Upper lobe of right lung (tissue), 1 donor: ENCODE measurements at regions not wholly inside any gene's neighbourhood (a gene's known extent, or its start where the extent isn't known, plus 50 kb on each side); places are given as distances from the start of the nearest gene placed in this dataset.

Experiments
- ATAC-seq: fragments of 200-7000 bp; cut with Tn5 transposase; one replicate; pipeline ENCODE4 v1.9.1; 2020; ENCODE audit warnings: mild to moderate bottlenecking, moderate library complexity
- DNase-seq: peaks from one replicate; pipeline ENCODE4 v3.0.0-alpha.2; 2020
- H3K27ac ChIP-seq: fragments of 200-600 bp; one replicate; pipeline ENCODE4 v1.8.0; 2022
- H3K27me3 ChIP-seq: fragments of 200-600 bp; one replicate; pipeline ENCODE4 v1.8.0; 2022; ENCODE audit warnings: mild to moderate bottlenecking
- H3K36me3 ChIP-seq: fragments of 200-600 bp; one replicate; pipeline ENCODE4 v1.8.0; 2022
- H3K4me1 ChIP-seq: fragments of 200-600 bp; one replicate; pipeline ENCODE4 v1.8.0; 2022
- H3K4me3 ChIP-seq: fragments of 200-600 bp; one replicate; pipeline ENCODE4 v1.8.0; 2022; ENCODE audit warnings: mild to moderate bottlenecking
- H3K9me3 ChIP-seq: fragments of 200-600 bp; one replicate; pipeline ENCODE4 v1.8.0; 2022
- intact Hi-C: fragments of 100-400 bp; cut with DNase I; formaldehyde crosslinking; loops from one replicate; pipeline ENCODE4 v1.11.0; 2022
- TF ChIP-seq, protein P1 (sequence below): fragments of 200-600 bp; IDR thresholded peaks from one replicate; pipeline ENCODE4 v1.8.0; 2022; ENCODE audit warnings: antibody characterized with exemption
- donor health status: DM: no; HTN: yes; CAD: no; lungs with severe emphysema.

DNA sequence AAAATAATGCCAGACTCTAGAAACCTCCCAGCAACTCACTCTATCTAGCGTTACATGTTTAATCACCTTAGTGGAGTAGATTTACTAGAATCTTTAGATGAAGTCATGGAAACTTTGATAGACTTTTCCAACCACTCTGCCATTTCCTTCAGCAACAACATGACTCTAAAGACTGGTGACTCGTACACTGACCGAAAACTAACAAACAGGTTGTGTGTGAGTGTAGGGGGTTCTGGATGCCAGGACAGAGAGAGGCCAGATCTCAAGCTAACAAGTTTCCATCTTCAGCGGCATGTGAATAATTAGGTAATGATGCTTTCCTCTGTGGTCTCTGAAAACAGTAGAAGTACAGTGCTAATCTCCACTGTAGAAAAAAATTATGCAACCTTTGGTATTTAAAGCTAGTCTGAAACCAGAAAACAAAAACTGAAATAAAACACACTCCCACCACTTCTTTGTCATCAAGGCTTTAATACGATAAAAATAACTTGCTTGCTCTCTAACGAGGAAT, 286.4 kb downstream of the PRDM5 start:
- TF ChIP-seq, protein P1, sequence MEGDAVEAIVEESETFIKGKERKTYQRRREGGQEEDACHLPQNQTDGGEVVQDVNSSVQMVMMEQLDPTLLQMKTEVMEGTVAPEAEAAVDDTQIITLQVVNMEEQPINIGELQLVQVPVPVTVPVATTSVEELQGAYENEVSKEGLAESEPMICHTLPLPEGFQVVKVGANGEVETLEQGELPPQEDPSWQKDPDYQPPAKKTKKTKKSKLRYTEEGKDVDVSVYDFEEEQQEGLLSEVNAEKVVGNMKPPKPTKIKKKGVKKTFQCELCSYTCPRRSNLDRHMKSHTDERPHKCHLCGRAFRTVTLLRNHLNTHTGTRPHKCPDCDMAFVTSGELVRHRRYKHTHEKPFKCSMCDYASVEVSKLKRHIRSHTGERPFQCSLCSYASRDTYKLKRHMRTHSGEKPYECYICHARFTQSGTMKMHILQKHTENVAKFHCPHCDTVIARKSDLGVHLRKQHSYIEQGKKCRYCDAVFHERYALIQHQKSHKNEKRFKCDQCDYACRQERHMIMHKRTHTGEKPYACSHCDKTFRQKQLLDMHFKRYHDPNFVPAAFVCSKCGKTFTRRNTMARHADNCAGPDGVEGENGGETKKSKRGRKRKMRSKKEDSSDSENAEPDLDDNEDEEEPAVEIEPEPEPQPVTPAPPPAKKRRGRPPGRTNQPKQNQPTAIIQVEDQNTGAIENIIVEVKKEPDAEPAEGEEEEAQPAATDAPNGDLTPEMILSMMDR: no peak
- DNase-seq (no peak), ATAC-seq (no peak)
- H3K4me3 ChIP-seq: no peak overlapping the region
- no peaks in the 10 kb centered on the region for H3K4me1 ChIP-seq
- no peak overlapping the region for H3K27ac ChIP-seq
- no peaks in the 10 kb centered on the region for H3K27me3 ChIP-seq
- no peaks in the 10 kb centered on the region for H3K36me3 ChIP-seq
- no peaks in the 10 kb centered on the region for H3K9me3 ChIP-seq
- intact Hi-C loops: no loop called here

GRCh38 chr4:120633810-120634209, 288.7 kb downstream of the PRDM5 start:
- intact Hi-C loops: no loop called here

DNA sequence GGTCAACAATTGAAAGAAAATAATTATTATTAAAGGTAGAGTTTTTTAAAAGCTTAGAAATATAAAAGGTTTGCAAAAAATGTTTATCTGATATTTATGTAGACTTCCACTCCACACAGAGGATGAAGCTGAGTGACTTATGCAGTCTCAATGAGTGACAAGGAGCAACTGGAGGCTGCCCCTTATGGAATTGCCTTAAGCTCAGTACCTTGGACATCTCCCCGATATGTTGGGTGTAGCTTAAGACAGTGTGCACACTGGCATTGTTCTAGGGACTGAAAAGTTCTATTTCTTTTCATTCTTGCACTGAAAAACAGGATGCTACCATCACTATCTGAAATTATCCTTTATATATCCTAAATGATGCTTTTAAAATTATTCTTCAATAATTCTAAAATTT, 292.1 kb downstream of the PRDM5 start:
- Histone ChIP-seq H3K4me1 (no peaks in the 10 kb centered on the region), H3K27ac (no peak overlapping the region), H3K9me3 (no peaks in the 10 kb centered on the region), H3K36me3 (no peaks in the 10 kb centered on the region), H3K4me3 (no peak overlapping the region), H3K27me3 (no peaks in the 10 kb centered on the region)
- TF ChIP-seq, protein P1: no peak
- intact Hi-C loops: no loop called here
- no peak for ATAC-seq
- no peak for DNase-seq

More at GRCh38 chr4:120633810-120634209, 288.7 kb downstream of the PRDM5 start:
- H3K4me3 ChIP-seq: no peak overlapping the region
- H3K27me3 ChIP-seq: no peaks in the 10 kb centered on the region
- H3K27ac ChIP-seq: no peak overlapping the region
- H3K9me3 ChIP-seq: no peaks in the 10 kb centered on the region
- ATAC-seq (no peak), DNase-seq (no peak)
- H3K4me1 ChIP-seq: no peaks in the 10 kb centered on the region
- no peaks in the 10 kb centered on the region for H3K36me3 ChIP-seq
- TF ChIP-seq, protein P1: no peak

GRCh38 chr4:120629546-120630108, 292.9 kb downstream of the PRDM5 start:
- Histone ChIP-seq H3K4me3 (no peak overlapping the region), H3K36me3 (no peaks in the 10 kb centered on the region), H3K4me1 (no peaks in the 10 kb centered on the region), H3K9me3 (no peaks in the 10 kb centered on the region), H3K27ac (no peak overlapping the region), H3K27me3 (no peaks in the 10 kb centered on the region)
- TF ChIP-seq, protein P1: no peak
- intact Hi-C loops: no loop called here
- DNase-seq (no peak), ATAC-seq (no peak)

GRCh38 chr4:120622601-120623000, 299.9 kb downstream of the PRDM5 start:
- no peak for DNase-seq
- ATAC-seq: no peak
- intact Hi-C loops: no loop called here
- Histone ChIP-seq H3K27ac (no peak overlapping the region), H3K4me1 (no peaks in the 10 kb centered on the region), H3K36me3 (no peaks in the 10 kb centered on the region), H3K4me3 (no peak overlapping the region), H3K9me3 (no peaks in the 10 kb centered on the region), H3K27me3 (no peaks in the 10 kb centered on the region)
- TF ChIP-seq, protein P1: no peak

- intact Hi-C loops: no loop called here
- ATAC-seq: no peak
- H3K27ac ChIP-seq: no peak overlapping the region
These were observed 305.4 kb downstream of the PRDM5 start for GRCh38 chr4:120617171-120617570.

More at GRCh38 chr4:120617171-120617570, 305.4 kb downstream of the PRDM5 start:
- no peak for DNase-seq
- no peak overlapping the region for H3K4me3 ChIP-seq
- H3K4me1 ChIP-seq: no peaks in the 10 kb centered on the region
- TF ChIP-seq, protein P1: no peak
- H3K27me3 ChIP-seq: no peaks in the 10 kb centered on the region
- H3K36me3 ChIP-seq: no peaks in the 10 kb centered on the region
- no peaks in the 10 kb centered on the region for H3K9me3 ChIP-seq
